ENCODE measurements at regions not wholly inside any gene's neighbourhood (a gene's known extent, or its start where the extent isn't known, plus 50 kb on each side); places are given as distances from the start of the nearest gene placed in this dataset.

DNA sequence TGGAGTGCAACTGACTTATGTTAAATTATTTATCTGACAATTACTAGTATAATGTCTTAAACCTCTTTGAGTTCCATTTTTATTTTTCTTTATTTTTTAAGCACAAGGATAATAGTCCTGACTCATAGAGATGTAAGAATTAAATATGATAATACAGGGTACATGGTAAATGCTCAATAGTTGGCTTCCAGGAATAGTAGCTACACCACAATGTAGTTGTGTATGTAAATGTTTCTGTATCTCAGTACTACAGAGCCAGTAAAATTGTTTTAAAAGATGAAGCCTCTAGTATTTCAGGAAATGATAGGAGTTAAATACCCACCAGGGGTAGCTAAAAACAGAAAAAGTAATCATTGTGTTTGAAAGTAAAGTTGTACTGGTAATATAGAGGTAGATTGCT, 487.4 kb upstream of the IRAK1BP1 start:
- Histone ChIP-seq H4K20me1 (replicated peaks; ENCODE audit: insufficient read depth) (no peaks in the 10 kb centered on the region), H3K9me2 (ENCODE audit: insufficient read depth) (peaks cover 5% of the 10 kb centered on the region), H3K4me3 (no peak overlapping the region), H3K4me1 (ENCODE audit: insufficient read depth) (no peaks in the 10 kb centered on the region), H3K27me3 (ENCODE audit: insufficient read depth) (no peaks in the 10 kb centered on the region), H2AFZ (no peak overlapping the region), H3K79me2 (replicated peaks; ENCODE audit: insufficient read depth) (no peaks in the 10 kb centered on the region), H3K4me2 (no peak overlapping the region), H3K36me3 (ENCODE audit: insufficient read depth) (no peaks in the 10 kb centered on the region), H3K27ac (ENCODE audit: low read depth) (no peak overlapping the region), H3F3A (replicated peaks; ENCODE audit: low read depth) (no peaks in the 10 kb centered on the region)
- H3K27me3 Mint-ChIP-seq (ENCODE audit: insufficient read depth, low read depth, poor library complexity) = no peaks in the 10 kb centered on the region
- H3K4me3 Mint-ChIP-seq = no peak overlapping the region
- no peak for TF ChIP-seq NANOG (IDR thresholded peaks at IDR 0.05; ENCODE audit: borderline replicate concordance)
- TF ChIP-seq, protein P1, sequence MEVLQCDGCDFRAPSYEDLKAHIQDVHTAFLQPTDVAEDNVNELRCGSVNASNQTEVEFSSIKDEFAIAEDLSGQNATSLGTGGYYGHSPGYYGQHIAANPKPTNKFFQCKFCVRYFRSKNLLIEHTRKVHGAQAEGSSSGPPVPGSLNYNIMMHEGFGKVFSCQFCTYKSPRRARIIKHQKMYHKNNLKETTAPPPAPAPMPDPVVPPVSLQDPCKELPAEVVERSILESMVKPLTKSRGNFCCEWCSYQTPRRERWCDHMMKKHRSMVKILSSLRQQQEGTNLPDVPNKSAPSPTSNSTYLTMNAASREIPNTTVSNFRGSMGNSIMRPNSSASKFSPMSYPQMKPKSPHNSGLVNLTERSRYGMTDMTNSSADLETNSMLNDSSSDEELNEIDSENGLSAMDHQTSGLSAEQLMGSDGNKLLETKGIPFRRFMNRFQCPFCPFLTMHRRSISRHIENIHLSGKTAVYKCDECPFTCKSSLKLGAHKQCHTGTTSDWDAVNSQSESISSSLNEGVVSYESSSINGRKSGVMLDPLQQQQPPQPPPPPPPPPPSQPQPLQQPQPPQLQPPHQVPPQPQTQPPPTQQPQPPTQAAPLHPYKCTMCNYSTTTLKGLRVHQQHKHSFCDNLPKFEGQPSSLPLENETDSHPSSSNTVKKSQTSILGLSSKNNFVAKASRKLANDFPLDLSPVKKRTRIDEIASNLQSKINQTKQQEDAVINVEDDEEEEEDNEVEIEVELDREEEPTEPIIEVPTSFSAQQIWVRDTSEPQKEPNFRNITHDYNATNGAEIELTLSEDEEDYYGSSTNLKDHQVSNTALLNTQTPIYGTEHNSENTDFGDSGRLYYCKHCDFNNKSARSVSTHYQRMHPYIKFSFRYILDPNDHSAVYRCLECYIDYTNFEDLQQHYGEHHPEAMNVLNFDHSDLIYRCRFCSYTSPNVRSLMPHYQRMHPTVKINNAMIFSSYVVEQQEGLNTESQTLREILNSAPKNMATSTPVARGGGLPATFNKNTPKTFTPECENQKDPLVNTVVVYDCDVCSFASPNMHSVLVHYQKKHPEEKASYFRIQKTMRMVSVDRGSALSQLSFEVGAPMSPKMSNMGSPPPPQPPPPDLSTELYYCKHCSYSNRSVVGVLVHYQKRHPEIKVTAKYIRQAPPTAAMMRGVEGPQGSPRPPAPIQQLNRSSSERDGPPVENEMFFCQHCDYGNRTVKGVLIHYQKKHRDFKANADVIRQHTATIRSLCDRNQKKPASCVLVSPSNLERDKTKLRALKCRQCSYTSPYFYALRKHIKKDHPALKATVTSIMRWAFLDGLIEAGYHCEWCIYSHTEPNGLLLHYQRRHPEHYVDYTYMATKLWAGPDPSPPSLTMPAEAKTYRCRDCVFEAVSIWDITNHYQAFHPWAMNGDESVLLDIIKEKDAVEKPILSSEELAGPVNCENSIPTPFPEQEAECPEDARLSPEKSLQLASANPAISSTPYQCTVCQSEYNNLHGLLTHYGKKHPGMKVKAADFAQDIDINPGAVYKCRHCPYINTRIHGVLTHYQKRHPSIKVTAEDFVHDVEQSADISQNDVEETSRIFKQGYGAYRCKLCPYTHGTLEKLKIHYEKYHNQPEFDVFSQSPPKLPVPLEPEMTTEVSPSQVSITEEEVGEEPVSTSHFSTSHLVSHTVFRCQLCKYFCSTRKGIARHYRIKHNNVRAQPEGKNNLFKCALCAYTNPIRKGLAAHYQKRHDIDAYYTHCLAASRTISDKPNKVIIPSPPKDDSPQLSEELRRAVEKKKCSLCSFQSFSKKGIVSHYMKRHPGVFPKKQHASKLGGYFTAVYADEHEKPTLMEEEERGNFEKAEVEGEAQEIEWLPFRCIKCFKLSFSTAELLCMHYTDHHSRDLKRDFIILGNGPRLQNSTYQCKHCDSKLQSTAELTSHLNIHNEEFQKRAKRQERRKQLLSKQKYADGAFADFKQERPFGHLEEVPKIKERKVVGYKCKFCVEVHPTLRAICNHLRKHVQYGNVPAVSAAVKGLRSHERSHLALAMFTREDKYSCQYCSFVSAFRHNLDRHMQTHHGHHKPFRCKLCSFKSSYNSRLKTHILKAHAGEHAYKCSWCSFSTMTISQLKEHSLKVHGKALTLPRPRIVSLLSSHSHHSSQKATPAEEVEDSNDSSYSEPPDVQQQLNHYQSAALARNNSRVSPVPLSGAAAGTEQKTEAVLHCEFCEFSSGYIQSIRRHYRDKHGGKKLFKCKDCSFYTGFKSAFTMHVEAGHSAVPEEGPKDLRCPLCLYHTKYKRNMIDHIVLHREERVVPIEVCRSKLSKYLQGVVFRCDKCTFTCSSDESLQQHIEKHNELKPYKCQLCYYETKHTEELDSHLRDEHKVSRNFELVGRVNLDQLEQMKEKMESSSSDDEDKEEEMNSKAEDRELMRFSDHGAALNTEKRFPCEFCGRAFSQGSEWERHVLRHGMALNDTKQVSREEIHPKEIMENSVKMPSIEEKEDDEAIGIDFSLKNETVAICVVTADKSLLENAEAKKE (CRISPR knock-in tag; IDR thresholded peaks at IDR 0.05) = no peak
- TF ChIP-seq, protein P2, sequence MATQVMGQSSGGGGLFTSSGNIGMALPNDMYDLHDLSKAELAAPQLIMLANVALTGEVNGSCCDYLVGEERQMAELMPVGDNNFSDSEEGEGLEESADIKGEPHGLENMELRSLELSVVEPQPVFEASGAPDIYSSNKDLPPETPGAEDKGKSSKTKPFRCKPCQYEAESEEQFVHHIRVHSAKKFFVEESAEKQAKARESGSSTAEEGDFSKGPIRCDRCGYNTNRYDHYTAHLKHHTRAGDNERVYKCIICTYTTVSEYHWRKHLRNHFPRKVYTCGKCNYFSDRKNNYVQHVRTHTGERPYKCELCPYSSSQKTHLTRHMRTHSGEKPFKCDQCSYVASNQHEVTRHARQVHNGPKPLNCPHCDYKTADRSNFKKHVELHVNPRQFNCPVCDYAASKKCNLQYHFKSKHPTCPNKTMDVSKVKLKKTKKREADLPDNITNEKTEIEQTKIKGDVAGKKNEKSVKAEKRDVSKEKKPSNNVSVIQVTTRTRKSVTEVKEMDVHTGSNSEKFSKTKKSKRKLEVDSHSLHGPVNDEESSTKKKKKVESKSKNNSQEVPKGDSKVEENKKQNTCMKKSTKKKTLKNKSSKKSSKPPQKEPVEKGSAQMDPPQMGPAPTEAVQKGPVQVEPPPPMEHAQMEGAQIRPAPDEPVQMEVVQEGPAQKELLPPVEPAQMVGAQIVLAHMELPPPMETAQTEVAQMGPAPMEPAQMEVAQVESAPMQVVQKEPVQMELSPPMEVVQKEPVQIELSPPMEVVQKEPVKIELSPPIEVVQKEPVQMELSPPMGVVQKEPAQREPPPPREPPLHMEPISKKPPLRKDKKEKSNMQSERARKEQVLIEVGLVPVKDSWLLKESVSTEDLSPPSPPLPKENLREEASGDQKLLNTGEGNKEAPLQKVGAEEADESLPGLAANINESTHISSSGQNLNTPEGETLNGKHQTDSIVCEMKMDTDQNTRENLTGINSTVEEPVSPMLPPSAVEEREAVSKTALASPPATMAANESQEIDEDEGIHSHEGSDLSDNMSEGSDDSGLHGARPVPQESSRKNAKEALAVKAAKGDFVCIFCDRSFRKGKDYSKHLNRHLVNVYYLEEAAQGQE (IDR thresholded peaks at IDR 0.05; ENCODE audit: unreplicated experiment) = no peak
- H3K9me3 Mint-ChIP-seq = peaks cover 3% of the 10 kb centered on the region; the same call in 2 of the 3 replicates
- ATAC-seq (no peak), DNase-seq (ENCODE audit: low spot score) (no peak)
- H3K4me1 Mint-ChIP-seq = no peaks in the 10 kb centered on the region
- no peak overlapping the region for H3K27ac Mint-ChIP-seq
- no peaks in the 10 kb centered on the region for H3K36me3 Mint-ChIP-seq (ENCODE audit: low read depth)

Data from GM23338 (cell line).